ENCODE measurements at regions not wholly inside any gene's neighbourhood (a gene's known extent, or its start where the extent isn't known, plus 50 kb on each side); places are given as distances from the start of the nearest gene placed in this dataset.

- Histone ChIP-seq H3K4me1 (no peaks in the 10 kb centered on the region), H3K27me3 (no peaks in the 10 kb centered on the region), H3K4me3 (ENCODE audit: low read depth, low read length) (no peak overlapping the region), H3K36me3 (no peaks in the 10 kb centered on the region), H3K9me3 (no peaks in the 10 kb centered on the region)
- TF ChIP-seq, protein P1, sequence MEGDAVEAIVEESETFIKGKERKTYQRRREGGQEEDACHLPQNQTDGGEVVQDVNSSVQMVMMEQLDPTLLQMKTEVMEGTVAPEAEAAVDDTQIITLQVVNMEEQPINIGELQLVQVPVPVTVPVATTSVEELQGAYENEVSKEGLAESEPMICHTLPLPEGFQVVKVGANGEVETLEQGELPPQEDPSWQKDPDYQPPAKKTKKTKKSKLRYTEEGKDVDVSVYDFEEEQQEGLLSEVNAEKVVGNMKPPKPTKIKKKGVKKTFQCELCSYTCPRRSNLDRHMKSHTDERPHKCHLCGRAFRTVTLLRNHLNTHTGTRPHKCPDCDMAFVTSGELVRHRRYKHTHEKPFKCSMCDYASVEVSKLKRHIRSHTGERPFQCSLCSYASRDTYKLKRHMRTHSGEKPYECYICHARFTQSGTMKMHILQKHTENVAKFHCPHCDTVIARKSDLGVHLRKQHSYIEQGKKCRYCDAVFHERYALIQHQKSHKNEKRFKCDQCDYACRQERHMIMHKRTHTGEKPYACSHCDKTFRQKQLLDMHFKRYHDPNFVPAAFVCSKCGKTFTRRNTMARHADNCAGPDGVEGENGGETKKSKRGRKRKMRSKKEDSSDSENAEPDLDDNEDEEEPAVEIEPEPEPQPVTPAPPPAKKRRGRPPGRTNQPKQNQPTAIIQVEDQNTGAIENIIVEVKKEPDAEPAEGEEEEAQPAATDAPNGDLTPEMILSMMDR (IDR thresholded peaks at IDR 0.05; ENCODE audit: low read depth, low read length) = no peak
- no peak for DNase-seq
Observed at GRCh38 chr16:81165411-81166097, 69.4 kb upstream of the GCSH start.

GRCh38 chr16:81164958-81165357, 68.8 kb upstream of the GCSH start:
- Histone ChIP-seq H3K9me3 (no peaks in the 10 kb centered on the region), H3K4me1 (no peaks in the 10 kb centered on the region), H3K27me3 (no peaks in the 10 kb centered on the region), H3K4me3 (ENCODE audit: low read depth, low read length) (no peak overlapping the region), H3K36me3 (no peaks in the 10 kb centered on the region)
- no peak for DNase-seq
- TF ChIP-seq, protein P1 (IDR thresholded peaks at IDR 0.05; ENCODE audit: low read depth, low read length) = no peak

DNA sequence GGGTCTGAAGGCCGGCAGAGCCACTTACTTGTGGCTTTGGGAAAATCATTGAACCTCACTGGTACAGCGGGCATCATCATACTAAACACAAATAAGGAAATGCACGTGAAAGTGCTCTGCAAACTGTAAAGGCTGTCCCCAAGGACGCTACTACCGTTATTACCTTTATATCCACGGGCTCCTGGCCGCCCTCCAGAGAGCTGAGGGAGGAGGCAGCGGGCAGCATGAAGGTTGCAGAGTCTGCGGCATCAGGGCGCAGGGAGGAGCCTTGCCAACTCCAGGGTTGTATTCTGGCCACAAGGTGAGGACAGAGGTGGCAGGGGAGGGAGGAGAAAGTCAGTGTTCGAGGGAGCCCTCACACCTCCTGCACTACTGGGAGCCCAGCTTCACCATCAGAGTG, 68.3 kb upstream of the GCSH start:
- TF ChIP-seq, protein P1 (IDR thresholded peaks at IDR 0.05; ENCODE audit: low read depth, low read length) = no peak
- Histone ChIP-seq H3K36me3 (no peaks in the 10 kb centered on the region), H3K27me3 (no peaks in the 10 kb centered on the region), H3K4me3 (ENCODE audit: low read depth, low read length) (no peak overlapping the region), H3K9me3 (no peaks in the 10 kb centered on the region), H3K4me1 (no peaks in the 10 kb centered on the region)
- DNase-seq = no peak

GRCh38 chr16:81163671-81164070, 67.5 kb upstream of the GCSH start:
- TF ChIP-seq, protein P1 (IDR thresholded peaks at IDR 0.05; ENCODE audit: low read depth, low read length) = no peak
- H3K4me3 ChIP-seq (ENCODE audit: low read depth, low read length) = no peak overlapping the region
- no peak for DNase-seq
- H3K9me3 ChIP-seq = no peaks in the 10 kb centered on the region
- H3K27me3 ChIP-seq = no peaks in the 10 kb centered on the region
- H3K4me1 ChIP-seq = no peaks in the 10 kb centered on the region
- H3K36me3 ChIP-seq = no peaks in the 10 kb centered on the region

DNA sequence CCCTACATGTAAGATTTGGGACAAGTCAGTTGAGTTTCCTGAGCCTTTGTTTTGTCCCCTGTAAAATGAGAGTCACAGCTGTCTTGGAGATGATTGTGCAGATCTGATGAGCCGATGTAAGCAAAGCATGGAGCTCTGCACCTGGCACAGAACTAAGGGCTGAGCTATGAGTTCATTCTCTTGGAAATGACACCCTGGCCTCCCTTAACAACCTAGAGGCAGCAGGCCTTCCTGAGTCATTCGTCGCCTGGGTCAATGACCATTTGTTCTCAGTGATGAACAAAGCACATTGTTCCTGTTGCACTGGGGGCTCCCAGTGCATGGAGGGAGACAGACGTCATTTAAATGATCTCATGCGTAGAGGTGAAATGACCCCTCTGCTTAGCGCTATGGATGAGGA, 62.8 kb upstream of the GCSH start:
- Histone ChIP-seq H3K9me3 (no peaks in the 10 kb centered on the region), H3K36me3 (no peaks in the 10 kb centered on the region), H3K4me3 (ENCODE audit: low read depth, low read length) (no peak overlapping the region), H3K27me3 (no peaks in the 10 kb centered on the region), H3K4me1 (no peaks in the 10 kb centered on the region)
- DNase-seq = no peak
- TF ChIP-seq, protein P1 (IDR thresholded peaks at IDR 0.05; ENCODE audit: low read depth, low read length) = no peak

- TF ChIP-seq, protein P1 (IDR thresholded peaks at IDR 0.05; ENCODE audit: low read depth, low read length) = no peak
- Histone ChIP-seq H3K4me1 (no peaks in the 10 kb centered on the region), H3K36me3 (no peaks in the 10 kb centered on the region), H3K4me3 (ENCODE audit: low read depth, low read length) (no peak overlapping the region), H3K27me3 (no peaks in the 10 kb centered on the region), H3K9me3 (no peaks in the 10 kb centered on the region)
- no peak for DNase-seq
Observed at GRCh38 chr16:81155769-81156168, 59.6 kb upstream of the GCSH start.
